Tibial nerve (tissue), 4 donors: ENCODE measurements at regions not wholly inside any gene's neighbourhood (a gene's known extent, or its start where the extent isn't known, plus 50 kb on each side); places are given as distances from the start of the nearest gene placed in this dataset.
A peak's percentile ranks its signal among the peaks of the same experiment; 100 is the strongest.

Source experiments
- DNase-seq, 2 donors: peaks; one replicate each; pipeline ENCODE4 v3.0.0-alpha.2; 2019; ENCODE audit warnings: low spot score in 2 of 2
- H3K27ac ChIP-seq, 4 donors: fragments of 200-600 bp; sonication (generic) in 3 of 4; one replicate each; pipeline ENCODE4 v1.5.1; 2017 to 2019; ENCODE audit warnings: mild to moderate bottlenecking in 1 of 4
- H3K27me3 ChIP-seq, 2 donors: fragments of 200-600 bp; sonication (generic) in 1 of 2; one replicate each; pipeline versions ENCODE4 v1.5.1 to v1.6.0; 2017 to 2019
- H3K36me3 ChIP-seq, 3 donors: fragments of 200-600 bp; sonication (generic); one replicate each; pipeline ENCODE4 v1.5.1; 2018 to 2019
- H3K4me1 ChIP-seq, 4 donors: fragments of 200-600 bp; sonication (generic) in 3 of 4; one replicate each; pipeline ENCODE4 v1.5.1; 2017 to 2019
- H3K4me3 ChIP-seq, 4 donors: fragments of 200-600 bp; sonication (generic) in 3 of 4; one replicate each; pipeline ENCODE4 v1.5.1; 2017 to 2019; ENCODE audit warnings: mild to moderate bottlenecking in 1 of 4, moderate library complexity in 1 of 4
- H3K9me3 ChIP-seq, 4 donors: fragments of 200-600 bp; sonication (generic) in 3 of 4; one replicate each; pipeline ENCODE4 v1.5.1; 2017 to 2019
- EP300 ChIP-seq, 2 donors: sonication (generic); formaldehyde crosslinking; IDR thresholded peaks; one replicate each; pipeline ENCODE4 v1.6.1; 2017; ENCODE audit warnings: antibody characterized with exemption in 2 of 2, mild to moderate bottlenecking in 1 of 2
- POLR2A ChIP-seq, 2 donors: fragments of 450-650 bp; IDR thresholded peaks; one replicate each; pipeline ENCODE4 v1.6.1; 2017; ENCODE audit warnings: antibody characterized with exemption in 2 of 2, mild to moderate bottlenecking in 2 of 2, moderate library complexity in 2 of 2
- WGBS, 2 donors: methylation state at CpG; one replicate each; pipeline ENCODE4 v1.1.5; 2018; 5-methylcytosine and 5-hydroxymethylcytosine counted together
- TF ChIP-seq, protein P1 (sequence below), 5 experiments: fragments of 200-600 bp in 3 of 5; fragments of 450-650 bp in 2 of 5; sonication (generic) in 3 of 5; IDR thresholded peaks; one replicate each; pipeline ENCODE4 v1.5.1; 2016 to 2019; ENCODE audit warnings: antibody characterized with exemption in 5 of 5, mild to moderate bottlenecking in 3 of 5, moderate library complexity in 2 of 5

DNA sequence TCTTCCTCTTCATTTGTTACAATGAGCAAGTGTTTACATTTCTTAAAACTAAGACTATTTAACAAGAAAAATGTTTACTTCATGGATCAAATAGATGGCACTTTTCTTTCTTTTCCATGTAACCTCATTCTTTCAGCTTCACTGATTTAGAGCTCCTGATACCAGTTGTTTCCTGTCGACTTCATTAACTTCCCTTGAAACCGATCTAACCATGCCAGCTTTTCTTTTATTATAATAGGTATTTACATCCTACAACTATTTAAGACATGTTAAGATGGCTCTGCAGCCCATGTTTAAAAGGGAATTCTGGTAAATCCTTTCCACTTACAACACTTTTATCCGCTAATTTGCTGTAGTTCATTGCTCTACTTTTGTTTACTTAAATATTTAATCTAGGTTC is 107.3 kb upstream of the DCN start:
- TF ChIP-seq, protein P1, sequence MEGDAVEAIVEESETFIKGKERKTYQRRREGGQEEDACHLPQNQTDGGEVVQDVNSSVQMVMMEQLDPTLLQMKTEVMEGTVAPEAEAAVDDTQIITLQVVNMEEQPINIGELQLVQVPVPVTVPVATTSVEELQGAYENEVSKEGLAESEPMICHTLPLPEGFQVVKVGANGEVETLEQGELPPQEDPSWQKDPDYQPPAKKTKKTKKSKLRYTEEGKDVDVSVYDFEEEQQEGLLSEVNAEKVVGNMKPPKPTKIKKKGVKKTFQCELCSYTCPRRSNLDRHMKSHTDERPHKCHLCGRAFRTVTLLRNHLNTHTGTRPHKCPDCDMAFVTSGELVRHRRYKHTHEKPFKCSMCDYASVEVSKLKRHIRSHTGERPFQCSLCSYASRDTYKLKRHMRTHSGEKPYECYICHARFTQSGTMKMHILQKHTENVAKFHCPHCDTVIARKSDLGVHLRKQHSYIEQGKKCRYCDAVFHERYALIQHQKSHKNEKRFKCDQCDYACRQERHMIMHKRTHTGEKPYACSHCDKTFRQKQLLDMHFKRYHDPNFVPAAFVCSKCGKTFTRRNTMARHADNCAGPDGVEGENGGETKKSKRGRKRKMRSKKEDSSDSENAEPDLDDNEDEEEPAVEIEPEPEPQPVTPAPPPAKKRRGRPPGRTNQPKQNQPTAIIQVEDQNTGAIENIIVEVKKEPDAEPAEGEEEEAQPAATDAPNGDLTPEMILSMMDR (IDR thresholded peaks at IDR 0.05), result no peak
- TF ChIP-seq POLR2A (IDR thresholded peaks at IDR 0.05) (no peak), EP300 (IDR thresholded peaks at IDR 0.05) (no peak)
- H3K27me3 ChIP-seq, result no peaks in the 10 kb centered on the region
- no peak overlapping the region for H3K4me3 ChIP-seq
- WGBS, 2 donors, result 61 to 65% methylated on average over 3 of the region's 3 CpGs
- DNase-seq, result no peak
- no peak overlapping the region for H3K27ac ChIP-seq
- H3K9me3 ChIP-seq, result no peaks in the 10 kb centered on the region
- no peaks in the 10 kb centered on the region for H3K36me3 ChIP-seq
- no peaks in the 10 kb centered on the region for H3K4me1 ChIP-seq

DNA sequence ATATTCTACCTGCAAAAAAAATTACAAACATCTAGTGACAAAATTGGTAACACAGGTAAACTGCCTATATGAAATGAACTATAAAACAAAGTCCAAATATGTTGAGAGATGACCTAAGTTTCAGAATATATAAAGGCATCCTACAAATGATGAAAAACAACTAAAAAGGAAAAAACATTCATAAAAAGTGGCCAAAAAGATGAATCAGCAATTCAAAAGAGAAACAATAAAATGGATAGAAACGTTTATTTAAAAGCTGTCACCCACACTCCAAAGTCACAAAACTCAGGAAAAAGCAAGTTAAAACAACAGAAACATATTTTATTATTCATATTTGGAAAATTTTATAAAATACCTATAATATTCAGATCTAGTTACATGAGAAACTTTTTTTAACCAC is 106.5 kb upstream of the DCN start:
- no peak for DNase-seq
- no peak overlapping the region for H3K27ac ChIP-seq
- TF ChIP-seq, protein P1 (IDR thresholded peaks at IDR 0.05), result no peak
- TF ChIP-seq POLR2A (IDR thresholded peaks at IDR 0.05) (no peak), EP300 (IDR thresholded peaks at IDR 0.05) (no peak)

DNA sequence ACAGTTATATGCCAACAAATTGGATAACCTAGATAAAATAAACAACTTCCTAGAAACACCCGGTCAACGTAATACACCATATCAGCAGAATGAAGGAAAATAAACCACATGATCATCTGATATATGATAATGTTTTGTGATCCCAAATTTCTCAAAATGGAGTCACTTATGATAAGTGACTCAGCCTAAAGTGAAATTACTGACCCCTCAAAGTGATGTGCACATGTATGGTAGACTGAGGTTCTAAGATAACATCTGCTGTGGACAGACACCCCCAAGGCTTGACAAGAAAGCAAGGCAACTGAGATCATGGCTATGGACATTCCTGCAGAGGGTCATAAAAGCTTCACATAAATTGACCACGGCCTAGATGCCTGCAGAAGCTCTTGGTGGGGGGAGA is 105.1 kb upstream of the DCN start:
- Histone ChIP-seq H3K36me3 (no peaks in the 10 kb centered on the region), H3K27me3 (no peaks in the 10 kb centered on the region), H3K27ac (no peak overlapping the region), H3K9me3 (no peaks in the 10 kb centered on the region), H3K4me3 (no peak overlapping the region), H3K4me1 (no peaks in the 10 kb centered on the region)
- 50 to 63% methylated on average over 3 of the region's 3 CpGs for WGBS, 2 donors
- TF ChIP-seq EP300 (IDR thresholded peaks at IDR 0.05), result no peak
- TF ChIP-seq, protein P1 (IDR thresholded peaks at IDR 0.05), result no peak
- no peak for TF ChIP-seq POLR2A (IDR thresholded peaks at IDR 0.05)
- no peak for DNase-seq

More for the DNA sequence above, 106.5 kb upstream of the DCN start:
- Histone ChIP-seq H3K27me3 (no peaks in the 10 kb centered on the region), H3K36me3 (no peaks in the 10 kb centered on the region), H3K4me3 (no peak overlapping the region), H3K4me1 (no peaks in the 10 kb centered on the region), H3K9me3 (no peaks in the 10 kb centered on the region)
- WGBS, 2 donors, result 31 to 33% methylated on average over 1 of the region's 1 CpG

DNA sequence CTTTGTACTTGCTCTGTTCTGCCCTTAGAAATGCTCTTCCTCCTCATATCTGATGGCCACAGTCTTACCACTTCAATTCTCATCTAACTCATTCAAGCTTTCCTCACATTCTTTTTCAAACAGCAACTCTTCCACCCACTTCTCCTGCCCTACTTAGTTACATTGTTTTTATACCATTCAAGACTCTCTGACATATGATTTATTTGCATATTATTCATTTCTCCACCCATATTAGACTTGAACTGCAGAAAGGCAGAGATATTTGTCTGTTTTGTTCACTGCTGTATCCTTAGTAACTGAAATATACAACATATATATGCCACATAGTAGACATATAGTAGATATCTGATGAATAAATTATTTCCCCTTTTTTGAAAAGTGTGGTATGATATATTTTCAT is 95.5 kb upstream of the DCN start:
- no peak overlapping the region for H3K4me3 ChIP-seq
- peaks cover 0 to 22% (median 0%) of the 10 kb centered on the region in 4 donors for H3K4me1 ChIP-seq
- no peak for DNase-seq
- no peak overlapping the region for H3K27ac ChIP-seq
- H3K27me3 ChIP-seq, result no peaks in the 10 kb centered on the region
- no peak for TF ChIP-seq EP300 (IDR thresholded peaks at IDR 0.05)
- TF ChIP-seq, protein P1 (IDR thresholded peaks at IDR 0.05), result no peak
- no peak for TF ChIP-seq POLR2A (IDR thresholded peaks at IDR 0.05)
- no peaks in the 10 kb centered on the region for H3K9me3 ChIP-seq
- H3K36me3 ChIP-seq, result no peaks in the 10 kb centered on the region

DNA sequence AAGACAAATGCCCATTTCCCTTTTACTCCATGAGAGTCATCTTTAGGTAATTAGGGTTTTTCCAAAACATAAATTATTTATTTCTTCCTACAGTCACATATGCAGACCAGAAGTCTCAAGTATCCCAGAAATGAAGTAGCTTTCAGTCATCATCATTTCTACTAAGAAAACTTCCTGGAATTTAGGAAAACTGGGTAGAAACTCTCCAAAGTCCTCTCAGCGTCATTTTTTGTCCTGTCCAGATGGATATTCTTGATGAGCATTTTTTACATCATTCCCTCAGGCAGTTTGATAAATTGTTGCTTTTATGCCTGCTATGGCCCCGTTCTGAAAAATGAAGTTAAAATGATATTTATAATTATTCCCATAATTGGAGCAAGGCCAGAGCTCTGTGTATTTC is 93.9 kb upstream of the DCN start:
- H3K4me3 ChIP-seq, result no peak overlapping the region
- TF ChIP-seq, protein P1 (IDR thresholded peaks at IDR 0.05), result no peak
- TF ChIP-seq EP300 (IDR thresholded peaks at IDR 0.05), result no peak
- TF ChIP-seq POLR2A (IDR thresholded peaks at IDR 0.05), result no peak
- H3K4me1 ChIP-seq, result peaks cover 0 to 31% (median 5%) of the 10 kb centered on the region in 4 donors
- no peaks in the 10 kb centered on the region for H3K27me3 ChIP-seq
- peak overlapping the region in 1 of 4 donors; percentile 5 for H3K27ac ChIP-seq
- DNase-seq, result no peak
- WGBS, 2 donors, result 20 to 26% methylated on average over 2 of the region's 2 CpGs
- no peaks in the 10 kb centered on the region for H3K9me3 ChIP-seq
- no peaks in the 10 kb centered on the region for H3K36me3 ChIP-seq
